CD14-positive monocyte (primary cell): ENCODE measurements at regions not wholly inside any gene's neighbourhood (a gene's known extent, or its start where the extent isn't known, plus 50 kb on each side); places are given as distances from the start of the nearest gene placed in this dataset.

Experiments
- DNase-seq, 3 donors: peaks; one replicate each; pipeline ENCODE4 v3.0.0-alpha.2; 2011 to 2022
- H2AFZ ChIP-seq: 2 replicates; pipeline ENCODE4 v1.6.0; 2012; ENCODE audit warnings: mild to moderate bottlenecking, low read depth, low read length, inconsistent platforms; ENCODE audit not compliant: insufficient read depth, poor library complexity, severe bottlenecking
- H3K27ac ChIP-seq, 2 donors: 1 replicate in 1 of 2; 2 replicates in 1 of 2; pipeline ENCODE4 v1.5.1; 2012 to 2013; ENCODE audit warnings: low read length in 2 of 2, control low read depth in 1 of 2, inconsistent platforms in 1 of 2, low read depth in 1 of 2, mild to moderate bottlenecking in 1 of 2
- H3K27me3 ChIP-seq, 2 donors: one replicate each; pipeline versions ENCODE4 v1.6.0 to v1.6.1; 2011 to 2013; ENCODE audit warnings: low read length in 2 of 2; ENCODE audit not compliant: control insufficient read depth in 2 of 2, insufficient read depth in 2 of 2
- H3K36me3 ChIP-seq, 2 donors: replicated peaks in 1 of 2; 1 replicate in 1 of 2; 2 replicates in 1 of 2; pipeline versions ENCODE4 v1.5.1 to v1.6.1; 2012 to 2013; ENCODE audit warnings: low read length in 2 of 2, control low read depth in 1 of 2, inconsistent platforms in 1 of 2, mild to moderate bottlenecking in 1 of 2; ENCODE audit not compliant: insufficient read depth in 2 of 2, control insufficient read depth in 1 of 2
- H3K4me1 ChIP-seq, 2 donors: 1 replicate in 1 of 2; 2 replicates in 1 of 2; pipeline versions ENCODE4 v1.5.1 to v1.6.1; 2012 to 2013; ENCODE audit warnings: low read length in 2 of 2, control low read depth in 1 of 2, inconsistent platforms in 1 of 2, mild to moderate bottlenecking in 1 of 2, moderate library complexity in 1 of 2; ENCODE audit not compliant: insufficient read depth in 2 of 2, control insufficient read depth in 1 of 2
- H3K4me2 ChIP-seq: replicated peaks from 2 replicates; pipeline ENCODE3; 2012; ENCODE audit warnings: low read length, moderate library complexity, mild to moderate bottlenecking; ENCODE audit not compliant: poor library complexity, severe bottlenecking; ENCODE audit errors: extremely low read depth
- H3K4me3 ChIP-seq, 3 experiments: fragments of 200-600 bp in 1 of 3; sonication (generic) in 1 of 3; replicated peaks in 1 of 3; 1 replicate in 2 of 3; 2 replicates in 1 of 3; pipeline ENCODE4 v1.5.1; 2011 to 2013; ENCODE audit warnings: low read length in 3 of 3, mild to moderate bottlenecking in 3 of 3, control low read depth in 2 of 3, low read depth in 2 of 3, inconsistent platforms in 1 of 3, moderate library complexity in 1 of 3
- H3K79me2 ChIP-seq: 2 replicates; pipeline ENCODE4 v1.6.0; 2012; ENCODE audit warnings: mild to moderate bottlenecking, control low read depth, inconsistent platforms, low read length, moderate library complexity; ENCODE audit not compliant: insufficient read depth
- H3K9ac ChIP-seq: 2 replicates; pipeline ENCODE4 v1.6.0; 2017; ENCODE audit warnings: low read length, mild to moderate bottlenecking; ENCODE audit not compliant: insufficient read depth, poor library complexity, severe bottlenecking
- H3K9me3 ChIP-seq, 2 donors: replicated peaks in 1 of 2; 1 replicate in 1 of 2; 2 replicates in 1 of 2; pipeline versions ENCODE4 v1.5.1 to v1.6.1; 2012 to 2013; ENCODE audit warnings: low read length in 2 of 2, control low read depth in 1 of 2; ENCODE audit not compliant: control insufficient read depth in 1 of 2, insufficient read depth in 1 of 2
- H4K20me1 ChIP-seq: 2 replicates; pipeline ENCODE4 v1.6.0; 2012; ENCODE audit warnings: mild to moderate bottlenecking, low read length, control low read depth, moderate library complexity; ENCODE audit not compliant: insufficient read depth
- H3K27ac Mint-ChIP-seq, 7 donors: one replicate each; pipeline ENCODE4 v1.8.0; 2020; ENCODE audit warnings: mild to moderate bottlenecking in 7 of 7, mixed read lengths in 7 of 7, moderate library complexity in 6 of 7, inconsistent platforms in 2 of 7
- H3K27me3 Mint-ChIP-seq, 3 donors: one replicate each; pipeline ENCODE4 v1.8.0; 2021 to 2022; ENCODE audit warnings: low read depth in 3 of 3, mild to moderate bottlenecking in 3 of 3, mixed read lengths in 3 of 3, moderate library complexity in 3 of 3, inconsistent platforms in 1 of 3
- H3K36me3 Mint-ChIP-seq, 2 donors: one replicate each; pipeline ENCODE4 v1.8.0; 2020; ENCODE audit warnings: mixed read lengths in 2 of 2, inconsistent platforms in 1 of 2, mild to moderate bottlenecking in 1 of 2
- H3K4me1 Mint-ChIP-seq: one replicate; pipeline ENCODE4 v1.8.0; 2020; ENCODE audit warnings: mild to moderate bottlenecking, mixed read lengths
- H3K4me3 Mint-ChIP-seq, 2 donors: one replicate each; pipeline ENCODE4 v1.8.0; 2020; ENCODE audit warnings: mild to moderate bottlenecking in 2 of 2, mixed read lengths in 2 of 2, moderate library complexity in 1 of 2
- H3K9me3 Mint-ChIP-seq, 7 donors: one replicate each; pipeline ENCODE4 v1.8.0; 2020 to 2022; ENCODE audit warnings: mixed read lengths in 7 of 7, mild to moderate bottlenecking in 6 of 7, moderate library complexity in 6 of 7, inconsistent platforms in 2 of 7
- CTCF ChIP-seq: fragments of 200-600 bp; IDR thresholded peaks from one replicate; pipeline ENCODE4 v1.8.0; 2022; ENCODE audit warnings: antibody characterized with exemption, mild to moderate bottlenecking
- WGBS: methylation state at CpG from one replicate; pipeline ENCODE4 v1.1.5; 2013; ENCODE audit warnings: missing lambda C conversion rate; ENCODE audit not compliant: insufficient coverage; 5-methylcytosine and 5-hydroxymethylcytosine counted together
- intact Hi-C, 2 donors: fragments of 100-400 bp; cut with micrococcal nuclease; formaldehyde crosslinking; loops; one replicate each; pipeline versions ENCODE4 v1.15.0 to v1.15.1; 2023

- peaks cover 0 to 1% (median 0%) of the 10 kb centered on the region in 3 donors for H3K27me3 Mint-ChIP-seq
- Histone ChIP-seq H3K4me3 (no peak overlapping the region), H4K20me1 (no peaks in the 10 kb centered on the region), H3K36me3 (no peaks in the 10 kb centered on the region), H2AFZ (no peak overlapping the region), H3K4me1 (no peaks in the 10 kb centered on the region), H3K79me2 (no peaks in the 10 kb centered on the region), H3K9me3 (no peaks in the 10 kb centered on the region), H3K4me2 (no peak overlapping the region), H3K27ac (no peak overlapping the region), H3K27me3 (no peaks in the 10 kb centered on the region), H3K9ac (no peak overlapping the region)
- no peak overlapping the region for H3K4me3 Mint-ChIP-seq
- H3K9me3 Mint-ChIP-seq, result no peaks in the 10 kb centered on the region
- TF ChIP-seq CTCF, result no peak
- H3K27ac Mint-ChIP-seq, result peak overlapping the region in 1 of 7 donors; percentile 64
- peaks cover 7% of the 10 kb centered on the region for H3K4me1 Mint-ChIP-seq
- H3K36me3 Mint-ChIP-seq, result no peaks in the 10 kb centered on the region
- intact Hi-C loops, result loop anchor here in 1 of 2 donors (10.0 kb wide), 1 partner anchor 141 kb away; no protein-coding TSS in a partner anchor
- DNase-seq, result no peak
- WGBS, result 86% methylated on average over 12 of the region's 15 CpGs
These were observed 116.9 kb upstream of the FHL2 start for GRCh38 chr2:105515581-105516415.

- TF ChIP-seq CTCF, result no peak
- Histone ChIP-seq H3K4me2 (no peak overlapping the region), H3K27me3 (no peaks in the 10 kb centered on the region), H3K36me3 (no peaks in the 10 kb centered on the region), H2AFZ (no peak overlapping the region), H3K27ac (no peak overlapping the region), H3K9ac (no peak overlapping the region), H4K20me1 (no peaks in the 10 kb centered on the region), H3K79me2 (no peaks in the 10 kb centered on the region), H3K4me3 (no peak overlapping the region), H3K4me1 (no peaks in the 10 kb centered on the region), H3K9me3 (no peaks in the 10 kb centered on the region)
- Mint-ChIP-seq H3K36me3 (no peaks in the 10 kb centered on the region), H3K4me1 (peaks cover 7% of the 10 kb centered on the region), H3K27ac (no peak overlapping the region), H3K9me3 (no peaks in the 10 kb centered on the region), H3K27me3 (peaks cover 0 to 1% (median 0%) of the 10 kb centered on the region in 3 donors), H3K4me3 (no peak overlapping the region)
- no peak for DNase-seq
- intact Hi-C loops, result loop anchor here in 1 of 2 donors (10.0 kb wide), 1 partner anchor 140 kb away; no protein-coding TSS in a partner anchor
- WGBS, result 100% methylated on average over 1 of the region's 6 CpGs
These were observed 115.7 kb upstream of the FHL2 start for GRCh38 chr2:105514576-105514975.
